ENCODE measurements at regions not wholly inside any gene's neighbourhood (a gene's known extent, or its start where the extent isn't known, plus 50 kb on each side); places are given as distances from the start of the nearest gene placed in this dataset.

DNA sequence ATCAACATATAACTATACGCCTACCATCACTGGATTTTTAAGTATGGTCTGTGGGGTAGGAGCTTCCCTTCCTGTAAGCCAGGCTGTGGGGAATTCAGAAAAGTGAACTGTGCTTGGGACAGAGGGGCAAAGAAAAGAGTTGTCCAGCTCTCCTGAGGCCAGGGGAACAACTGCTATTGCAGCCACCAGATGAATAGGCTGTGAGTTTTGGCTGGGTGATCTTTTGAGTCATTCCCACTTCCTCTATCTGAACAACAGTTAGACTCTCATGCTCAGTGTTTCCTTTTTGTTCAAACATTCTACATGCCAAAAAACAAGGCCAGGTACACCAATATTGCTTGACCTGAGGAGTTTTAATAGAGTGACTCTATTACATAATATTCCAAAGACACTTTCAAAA, 426.2 kb upstream of the DACH1 start:
- no peak for TF ChIP-seq EZH2 (IDR thresholded peaks at IDR 0.05; ENCODE audit: low read length, unreplicated experiment)
- no peak for TF ChIP-seq EZH2phosphoT487 (IDR thresholded peaks at IDR 0.05; ENCODE audit: borderline replicate concordance, low read length)
- TF ChIP-seq, protein P1, sequence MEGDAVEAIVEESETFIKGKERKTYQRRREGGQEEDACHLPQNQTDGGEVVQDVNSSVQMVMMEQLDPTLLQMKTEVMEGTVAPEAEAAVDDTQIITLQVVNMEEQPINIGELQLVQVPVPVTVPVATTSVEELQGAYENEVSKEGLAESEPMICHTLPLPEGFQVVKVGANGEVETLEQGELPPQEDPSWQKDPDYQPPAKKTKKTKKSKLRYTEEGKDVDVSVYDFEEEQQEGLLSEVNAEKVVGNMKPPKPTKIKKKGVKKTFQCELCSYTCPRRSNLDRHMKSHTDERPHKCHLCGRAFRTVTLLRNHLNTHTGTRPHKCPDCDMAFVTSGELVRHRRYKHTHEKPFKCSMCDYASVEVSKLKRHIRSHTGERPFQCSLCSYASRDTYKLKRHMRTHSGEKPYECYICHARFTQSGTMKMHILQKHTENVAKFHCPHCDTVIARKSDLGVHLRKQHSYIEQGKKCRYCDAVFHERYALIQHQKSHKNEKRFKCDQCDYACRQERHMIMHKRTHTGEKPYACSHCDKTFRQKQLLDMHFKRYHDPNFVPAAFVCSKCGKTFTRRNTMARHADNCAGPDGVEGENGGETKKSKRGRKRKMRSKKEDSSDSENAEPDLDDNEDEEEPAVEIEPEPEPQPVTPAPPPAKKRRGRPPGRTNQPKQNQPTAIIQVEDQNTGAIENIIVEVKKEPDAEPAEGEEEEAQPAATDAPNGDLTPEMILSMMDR (conservative IDR thresholded peaks at IDR 0.05; ENCODE audit: low read depth, low read length) = no peak
- no peaks in the 10 kb centered on the region for H3K27me3 ChIP-seq (ENCODE audit: low read length)
- H3K79me2 ChIP-seq (ENCODE audit: low read length) = no peaks in the 10 kb centered on the region
- no peak overlapping the region for H3K4me2 ChIP-seq (ENCODE audit: low read length)
- H3K9ac ChIP-seq (ENCODE audit: low read length) = no peak overlapping the region
- H3K9me3 ChIP-seq (ENCODE audit: low read length) = no peaks in the 10 kb centered on the region
- peaks cover 17% of the 10 kb centered on the region for H3K4me1 ChIP-seq (ENCODE audit: insufficient read depth, low read length)
- H4K20me1 ChIP-seq (ENCODE audit: low read length) = no peaks in the 10 kb centered on the region
- BruUV-seq (replicated peaks) = no TSS peak
- DNase-seq (peak; percentile 36), ATAC-seq (peak; percentile 33; the same call in 1 of the 2 replicates)
- ChIA-PET CTCF (no interaction called here), POLR2A (ENCODE audit: unreplicated experiment) (no interaction called here)
- no peak overlapping the region for H2AFZ ChIP-seq (ENCODE audit: low read length)
- H3K36me3 ChIP-seq (ENCODE audit: low read depth, low read length) = no peaks in the 10 kb centered on the region
- no peaks in the 10 kb centered on the region for H3K9me2 ChIP-seq (replicated peaks; ENCODE audit: low read length)
- no peaks in the 10 kb centered on the region for H3F3A ChIP-seq (ENCODE audit: low read length, unreplicated experiment)
- intact Hi-C loops (cut with micrococcal nuclease) = no loop called here
- H3K4me3 ChIP-seq (ENCODE audit: low read length) = no peak overlapping the region
- no peak overlapping the region for H3K27ac ChIP-seq (ENCODE audit: low read length)

DNA sequence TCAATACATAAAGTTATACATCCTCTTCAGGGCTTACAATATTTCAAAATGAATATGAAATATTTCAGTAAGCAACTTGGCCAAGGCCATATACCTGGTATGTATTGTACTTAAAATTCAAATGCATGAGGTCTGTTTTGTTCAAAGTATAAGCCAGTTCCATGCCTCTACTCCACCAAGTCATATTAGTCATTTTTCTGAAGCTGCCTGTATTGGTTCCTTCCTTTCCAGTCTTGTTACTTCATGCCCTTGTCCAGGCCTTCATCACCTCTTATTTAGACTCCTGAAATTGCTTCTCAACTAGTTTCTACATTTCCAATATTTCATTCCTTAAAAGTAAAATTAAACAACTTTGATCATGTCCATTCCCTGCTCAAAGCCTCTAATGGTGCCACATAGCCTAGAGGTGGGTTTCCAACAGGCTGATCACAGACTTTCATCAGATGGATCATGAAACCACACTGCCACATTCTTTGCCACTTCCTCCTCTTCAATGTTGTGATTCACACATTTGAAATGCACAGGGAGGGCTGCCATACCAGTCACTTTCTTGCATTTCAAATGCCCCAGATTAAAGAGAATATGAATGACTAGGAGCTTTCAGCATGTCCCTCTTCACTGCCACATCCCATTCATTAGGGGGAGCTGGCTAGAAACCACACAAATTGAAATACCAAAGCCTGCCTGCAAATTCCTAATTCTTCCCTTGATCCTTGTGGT, 424.1 kb upstream of the DACH1 start:
- Histone ChIP-seq H3K4me1 (ENCODE audit: insufficient read depth, low read length) (peaks cover 17% of the 10 kb centered on the region), H3K27ac (ENCODE audit: low read length) (0 out of 2 replicates have a peak overlapping the region, but pooled peaks have one; percentile 9), H3K9me3 (ENCODE audit: low read length) (no peaks in the 10 kb centered on the region), H3K9ac (ENCODE audit: low read length) (no peak overlapping the region), H3K27me3 (ENCODE audit: low read length) (no peaks in the 10 kb centered on the region), H3K4me2 (ENCODE audit: low read length) (no peak overlapping the region), H3K79me2 (ENCODE audit: low read length) (no peaks in the 10 kb centered on the region), H3F3A (ENCODE audit: low read length, unreplicated experiment) (no peaks in the 10 kb centered on the region), H3K36me3 (ENCODE audit: low read depth, low read length) (no peaks in the 10 kb centered on the region), H3K9me2 (replicated peaks; ENCODE audit: low read length) (no peaks in the 10 kb centered on the region), H4K20me1 (ENCODE audit: low read length) (no peaks in the 10 kb centered on the region), H3K4me3 (ENCODE audit: low read length) (no peak overlapping the region), H2AFZ (ENCODE audit: low read length) (no peak overlapping the region)
- intact Hi-C loops (cut with micrococcal nuclease) = no loop called here
- DNase-seq (peak; percentile 81), ATAC-seq (peak; percentile 88)
- BruUV-seq (replicated peaks) = no TSS peak
- POLR2A ChIA-PET (ENCODE audit: unreplicated experiment) = no interaction called here
- CTCF ChIA-PET = no interaction called here
- TF ChIP-seq EZH2phosphoT487 (IDR thresholded peaks at IDR 0.05; ENCODE audit: borderline replicate concordance, low read length) (no peak), EZH2 (IDR thresholded peaks at IDR 0.05; ENCODE audit: low read length, unreplicated experiment) (no peak)

DNA sequence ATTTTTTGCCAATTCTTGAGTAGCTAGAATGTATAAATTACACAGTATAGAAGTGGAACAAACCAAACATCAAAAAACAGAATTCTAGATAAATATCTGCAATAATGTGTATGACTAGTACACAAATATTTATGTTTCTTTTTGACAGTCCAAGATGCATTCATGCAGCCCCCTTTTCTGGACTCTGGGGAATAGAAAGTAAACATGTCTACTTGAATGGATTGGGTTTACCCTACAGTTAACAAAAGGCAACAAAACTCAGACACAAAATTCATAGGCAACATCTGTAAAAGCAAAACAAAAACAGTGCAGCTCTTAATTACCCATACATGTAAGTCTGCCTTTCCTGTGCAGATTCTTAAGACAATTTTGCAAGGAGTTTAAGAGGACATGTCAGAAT, 419.4 kb upstream of the DACH1 start:
- Histone ChIP-seq H3F3A (ENCODE audit: low read length, unreplicated experiment) (no peaks in the 10 kb centered on the region), H3K9ac (ENCODE audit: low read length) (no peak overlapping the region), H3K36me3 (ENCODE audit: low read depth, low read length) (no peaks in the 10 kb centered on the region), H3K4me3 (ENCODE audit: low read length) (no peak overlapping the region), H3K9me3 (ENCODE audit: low read length) (no peaks in the 10 kb centered on the region), H2AFZ (ENCODE audit: low read length) (no peak overlapping the region), H3K27me3 (ENCODE audit: low read length) (no peaks in the 10 kb centered on the region), H4K20me1 (ENCODE audit: low read length) (no peaks in the 10 kb centered on the region), H3K79me2 (ENCODE audit: low read length) (no peaks in the 10 kb centered on the region), H3K4me1 (ENCODE audit: insufficient read depth, low read length) (peaks cover 8% of the 10 kb centered on the region), H3K27ac (ENCODE audit: low read length) (no peak overlapping the region), H3K4me2 (ENCODE audit: low read length) (no peak overlapping the region), H3K9me2 (replicated peaks; ENCODE audit: low read length) (no peaks in the 10 kb centered on the region)
- ATAC-seq (no peak), DNase-seq (no peak)
- no TSS peak for BruUV-seq (replicated peaks)
- ChIA-PET CTCF (no interaction called here), POLR2A (ENCODE audit: unreplicated experiment) (no interaction called here)
- intact Hi-C loops (cut with micrococcal nuclease) = no loop called here
- no peak for TF ChIP-seq EZH2phosphoT487 (IDR thresholded peaks at IDR 0.05; ENCODE audit: borderline replicate concordance, low read length)
- TF ChIP-seq, protein P1 (conservative IDR thresholded peaks at IDR 0.05; ENCODE audit: low read depth, low read length) = no peak
- TF ChIP-seq EZH2 (IDR thresholded peaks at IDR 0.05; ENCODE audit: low read length, unreplicated experiment) = no peak
